ENCODE measurements at regions not wholly inside any gene's neighbourhood (a gene's known extent, or its start where the extent isn't known, plus 50 kb on each side); places are given as distances from the start of the nearest gene placed in this dataset.
A peak's percentile ranks its signal among the peaks of the same experiment; 100 is the strongest.

DNA sequence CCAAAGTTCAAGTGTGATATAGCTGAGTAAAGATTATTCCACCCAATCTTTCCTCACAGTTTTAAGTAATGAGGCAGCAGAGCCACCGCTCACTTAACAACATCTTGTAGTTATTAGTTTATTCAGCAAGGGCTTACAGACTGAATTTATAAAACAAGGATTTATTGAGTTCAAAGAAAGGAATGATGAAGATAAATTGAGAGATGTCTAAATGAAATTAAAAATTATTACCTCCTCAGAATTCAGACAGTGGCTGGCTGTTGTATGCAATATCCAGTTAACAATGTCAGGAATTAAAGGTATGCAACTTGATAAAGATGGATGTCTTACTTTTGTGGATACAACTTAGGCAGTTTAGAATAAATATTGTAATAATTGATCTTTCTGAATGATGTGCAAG lies 927.3 kb upstream of the CDH2 start:
- DNase-seq (ENCODE audit: low read depth): no peak

DNA sequence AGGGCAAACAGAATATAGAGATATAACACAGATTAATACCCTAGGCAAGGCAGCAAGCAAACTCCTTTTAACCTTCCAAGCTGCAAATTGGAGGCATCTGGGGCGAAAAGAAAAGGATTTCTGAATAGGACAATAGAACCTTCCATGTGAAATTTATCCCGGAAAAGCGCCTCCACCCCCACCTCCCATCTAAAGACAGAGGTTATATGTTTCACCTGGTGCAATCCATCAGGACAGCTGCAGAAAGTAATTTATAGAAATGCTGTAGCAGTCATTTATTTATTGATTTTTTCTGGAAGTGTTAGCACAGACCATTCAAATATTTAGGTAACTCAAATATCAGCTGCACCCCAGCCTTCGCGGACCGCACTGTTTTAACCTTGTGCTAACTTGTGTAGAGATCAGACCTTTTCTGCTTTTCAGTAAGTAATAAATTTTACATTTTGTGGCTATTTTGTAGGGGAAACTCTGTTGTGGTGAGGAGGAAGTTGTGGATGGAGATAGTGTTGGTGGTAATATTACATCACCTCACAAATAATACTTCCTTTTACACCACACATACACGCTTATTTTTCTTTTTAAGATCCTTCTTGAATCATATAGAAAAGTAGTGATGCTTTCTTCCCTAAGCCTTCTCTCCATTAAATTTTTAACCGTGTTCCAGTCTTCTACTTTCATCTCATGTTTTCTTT lies 919.3 kb upstream of the CDH2 start:
- no peak for DNase-seq (ENCODE audit: low read depth)

- no peak for DNase-seq (ENCODE audit: low read depth)
These were observed 910.8 kb upstream of the CDH2 start for GRCh38 chr18:29087616-29088246.

DNA sequence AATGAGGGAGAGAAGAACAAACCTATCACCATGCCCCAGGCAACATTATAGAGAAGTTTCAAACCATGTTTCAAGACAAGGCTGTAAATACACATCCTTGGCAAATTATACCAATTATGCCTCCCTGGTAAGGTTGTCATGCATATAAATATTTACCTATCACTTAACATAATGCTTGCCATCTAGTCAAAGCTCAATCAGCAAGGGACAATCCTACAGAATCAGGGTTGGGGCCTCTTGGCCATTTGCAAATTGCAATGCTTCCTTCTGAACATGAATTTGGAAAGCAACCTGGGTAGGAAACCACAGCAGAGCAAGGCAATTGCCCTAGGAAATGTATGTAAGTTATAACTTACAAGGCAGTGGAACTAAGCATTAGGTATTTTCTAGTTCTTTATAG lies 907.2 kb upstream of the CDH2 start:
- no peak for DNase-seq (ENCODE audit: low read depth)

- DNase-seq (ENCODE audit: low read depth): no peak
These were observed 906.6 kb upstream of the CDH2 start for GRCh38 chr18:29083545-29083944.

DNA sequence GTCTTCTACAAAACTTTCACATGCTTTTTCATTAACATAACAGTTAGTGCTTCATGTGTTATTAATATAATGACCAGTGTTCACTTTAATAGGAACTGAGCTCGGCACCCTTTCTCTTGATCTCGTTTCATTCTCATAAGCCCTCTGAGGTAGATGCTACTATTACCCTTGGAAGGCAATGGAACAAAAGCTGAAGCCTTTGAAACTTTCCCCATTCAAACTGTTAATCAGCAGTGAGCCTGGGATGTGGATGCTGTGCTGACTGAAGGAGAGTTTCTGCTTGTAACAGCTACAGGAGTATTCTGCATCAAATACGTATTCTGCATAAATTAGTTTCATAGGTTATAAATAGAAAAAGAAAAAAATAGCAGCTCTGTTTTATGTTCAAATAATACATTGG lies 904.0 kb upstream of the CDH2 start:
- DNase-seq (ENCODE audit: low read depth): no peak

GRCh38 chr18:29078273-29078672 lies 901.3 kb upstream of the CDH2 start:
- DNase-seq (ENCODE audit: low read depth): no peak

DNA sequence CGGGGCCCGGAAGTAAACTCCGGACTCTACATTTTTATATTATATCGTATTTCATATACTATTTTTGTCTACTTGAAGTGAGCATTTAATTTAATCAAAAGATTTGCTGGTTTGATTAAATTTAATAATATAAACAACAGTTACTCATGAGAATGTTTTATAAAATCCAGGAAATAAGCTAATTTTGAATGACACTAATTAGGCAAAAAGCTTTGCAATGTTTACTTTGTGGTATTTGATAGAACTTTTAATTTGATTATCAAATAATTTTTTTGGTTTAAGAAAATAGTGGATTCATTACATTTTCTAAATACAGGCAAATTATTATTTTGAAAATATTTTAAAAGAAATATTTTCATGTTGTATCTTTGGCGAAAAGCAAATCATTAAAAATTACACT lies 900.4 kb upstream of the CDH2 start:
- DNase-seq (ENCODE audit: low read depth): no peak

GRCh38 chr18:29076645-29077044 lies 899.7 kb upstream of the CDH2 start:
- no peak for DNase-seq (ENCODE audit: low read depth)

DNA sequence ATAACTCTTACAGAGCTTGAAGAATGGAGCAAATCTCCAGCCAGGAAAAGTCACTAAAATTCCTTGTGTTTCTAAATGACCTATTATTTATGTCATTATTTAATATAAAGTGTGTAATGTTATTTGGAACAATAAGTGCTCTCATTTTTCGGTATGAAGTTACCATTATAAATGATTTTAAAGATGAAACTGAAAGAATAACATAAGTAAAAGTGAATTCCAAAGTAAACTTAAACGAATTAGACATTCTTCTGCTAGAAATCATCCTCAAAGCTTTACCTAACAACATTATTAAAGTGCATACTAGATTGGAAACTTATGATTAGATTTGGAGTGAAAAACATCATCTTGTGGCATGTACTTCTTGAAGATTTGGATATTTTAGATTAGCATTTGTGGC lies 897.2 kb upstream of the CDH2 start:
- no peak for DNase-seq (ENCODE audit: low read depth)

DNA sequence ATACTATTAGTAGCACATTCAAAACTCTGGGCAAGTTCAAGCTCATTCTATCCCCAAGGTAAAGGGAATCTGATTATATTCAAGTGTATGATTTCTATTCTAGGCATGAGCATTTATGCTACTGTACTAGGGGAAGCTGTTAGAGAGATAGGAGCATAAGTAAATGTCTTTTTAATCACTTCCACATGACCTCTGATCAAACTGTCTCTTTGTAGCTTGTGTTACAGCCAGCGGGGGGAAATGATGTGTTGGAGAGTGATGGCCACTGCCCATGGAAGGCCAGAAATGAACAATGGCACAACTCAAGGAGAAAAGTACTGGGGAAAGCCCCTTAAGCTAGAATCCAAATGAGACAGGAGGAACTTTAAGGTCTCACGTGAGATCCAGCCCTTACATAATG lies 894.9 kb upstream of the CDH2 start:
- DNase-seq (ENCODE audit: low read depth): no peak

DNA sequence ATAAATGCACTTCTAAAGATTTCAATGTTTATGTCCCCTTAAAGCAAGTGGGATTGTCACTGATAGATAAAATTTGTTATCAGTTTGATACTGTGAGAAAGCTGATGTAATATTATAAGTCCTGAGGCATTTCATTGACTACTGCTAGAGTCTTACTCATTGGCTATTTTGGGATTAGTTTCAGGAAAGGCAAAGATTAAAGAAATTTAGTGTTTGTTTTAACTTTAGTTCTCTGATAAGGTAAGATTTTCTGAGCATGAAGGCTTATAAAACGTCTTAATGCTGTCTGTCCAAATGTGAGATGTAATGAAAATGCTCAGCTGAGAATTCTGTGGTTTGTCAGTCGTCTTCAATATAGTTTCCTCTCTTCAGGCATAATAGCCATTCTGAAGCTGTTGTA lies 886.4 kb upstream of the CDH2 start:
- no peak for DNase-seq (ENCODE audit: low read depth)

DNA sequence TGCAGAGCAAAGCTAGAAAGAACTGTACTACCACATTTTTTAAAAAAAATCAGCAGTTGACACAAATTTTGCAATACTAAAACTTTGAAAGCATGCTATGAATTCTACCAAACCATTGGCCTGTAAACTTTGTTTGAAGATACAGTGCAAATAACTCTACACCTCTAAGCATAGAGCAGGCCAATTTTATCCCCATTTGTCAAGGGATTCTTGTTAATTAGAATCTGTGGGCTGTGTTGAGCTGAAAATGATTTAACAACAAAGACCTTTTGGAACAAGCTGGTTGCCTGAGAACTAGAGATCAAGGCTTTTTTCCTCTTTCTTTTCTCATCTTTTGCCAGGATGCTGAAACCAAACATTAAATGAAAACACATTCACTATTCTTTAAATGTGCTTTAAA lies 886.0 kb upstream of the CDH2 start:
- no peak for DNase-seq (ENCODE audit: low read depth)

DNA sequence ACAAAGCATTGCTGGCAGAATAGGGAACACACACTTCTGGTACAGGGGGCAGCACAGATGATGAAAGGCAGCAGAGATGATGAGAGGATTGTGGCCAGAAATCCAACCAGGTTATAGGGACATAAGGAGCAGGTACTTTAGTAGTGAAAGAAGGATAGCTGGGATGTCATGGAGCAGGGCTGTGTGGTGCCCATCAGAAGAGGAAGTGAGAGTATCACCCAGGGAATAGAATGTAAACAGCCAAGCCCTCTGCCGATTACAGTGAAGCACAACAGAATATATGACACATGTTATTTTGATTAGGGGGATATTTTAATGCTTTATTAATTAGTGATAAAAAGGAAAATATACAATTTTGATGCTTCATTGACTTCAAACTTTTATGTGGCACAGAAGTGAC lies 883.4 kb upstream of the CDH2 start:
- DNase-seq (ENCODE audit: low read depth): no peak

GRCh38 chr18:29057703-29058102 lies 880.8 kb upstream of the CDH2 start:
- DNase-seq (ENCODE audit: low read depth): no peak

DNA sequence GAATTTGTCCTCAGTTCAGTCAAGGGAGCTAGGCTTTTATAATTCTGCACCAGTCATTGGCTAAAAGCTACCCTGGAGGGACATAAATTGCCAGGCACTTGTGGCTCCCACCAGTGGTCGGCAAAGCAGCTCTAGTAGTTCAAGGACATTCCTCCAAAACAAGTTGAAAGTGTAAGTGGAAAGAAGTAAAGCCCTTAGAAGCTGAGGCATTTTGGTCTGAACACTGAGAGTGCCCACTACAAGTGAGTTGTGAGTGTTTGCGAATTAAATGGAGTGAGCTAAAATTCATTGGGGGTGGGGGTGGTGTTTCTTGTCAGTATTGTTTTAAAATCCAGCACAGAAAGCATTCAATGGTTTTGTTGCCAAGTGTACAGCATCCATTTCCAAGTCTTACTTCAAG lies 879.9 kb upstream of the CDH2 start:
- no peak for DNase-seq (ENCODE audit: low read depth)

DNA sequence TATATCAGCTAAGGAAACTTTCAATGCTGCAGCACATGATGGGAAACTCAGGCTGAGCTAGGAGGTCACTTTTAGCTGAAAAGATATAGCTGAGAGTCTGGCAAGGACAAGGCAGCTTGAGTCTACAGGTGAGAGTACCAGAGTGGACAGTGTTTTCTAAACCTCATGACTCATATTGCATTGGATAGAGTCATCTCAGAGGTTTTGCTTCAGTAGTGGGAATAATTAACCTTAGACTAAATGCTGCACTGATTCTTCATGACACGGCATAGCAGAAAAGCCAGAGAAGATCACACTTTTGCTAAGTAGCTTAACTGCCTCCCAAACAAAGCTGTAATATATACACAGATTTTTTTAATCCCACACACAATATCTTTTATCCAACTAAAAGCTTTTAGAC lies 865.0 kb upstream of the CDH2 start:
- DNase-seq (ENCODE audit: low read depth): no peak

DNA sequence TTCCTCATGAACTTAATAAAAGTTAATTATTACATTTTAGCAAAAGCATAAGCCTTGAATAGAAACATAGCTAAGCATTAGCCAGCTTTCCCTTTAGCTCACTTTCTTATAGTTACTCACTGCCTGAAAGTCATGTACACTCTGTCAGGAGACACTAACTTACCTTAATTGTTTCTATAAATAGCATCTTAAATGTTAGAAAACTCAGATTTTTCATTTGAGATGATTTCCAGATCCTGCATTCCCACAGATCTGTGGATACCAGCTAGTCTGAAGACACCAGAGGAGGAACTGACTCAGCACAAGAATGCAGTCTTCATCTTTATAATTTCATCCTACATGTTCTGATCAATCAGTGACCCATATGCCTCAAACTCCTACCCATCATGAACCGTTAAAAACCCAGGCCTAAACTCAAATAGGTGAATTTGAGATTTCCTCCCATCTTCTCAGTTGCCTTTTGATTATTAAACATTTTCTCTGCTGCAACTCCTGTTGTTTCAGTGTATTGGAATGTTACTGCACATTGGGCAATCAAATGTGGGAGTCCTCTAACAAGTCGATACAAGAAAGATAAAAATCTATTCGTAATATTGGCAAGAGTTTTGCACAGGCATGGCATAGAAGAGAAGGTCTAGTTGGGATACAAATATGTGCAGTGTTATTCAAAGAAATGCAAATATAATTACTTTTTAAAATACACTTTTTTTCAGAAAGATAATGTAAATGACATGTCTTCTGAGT lies 857.4 kb upstream of the CDH2 start:
- no peak for DNase-seq (ENCODE audit: low read depth)

DNA sequence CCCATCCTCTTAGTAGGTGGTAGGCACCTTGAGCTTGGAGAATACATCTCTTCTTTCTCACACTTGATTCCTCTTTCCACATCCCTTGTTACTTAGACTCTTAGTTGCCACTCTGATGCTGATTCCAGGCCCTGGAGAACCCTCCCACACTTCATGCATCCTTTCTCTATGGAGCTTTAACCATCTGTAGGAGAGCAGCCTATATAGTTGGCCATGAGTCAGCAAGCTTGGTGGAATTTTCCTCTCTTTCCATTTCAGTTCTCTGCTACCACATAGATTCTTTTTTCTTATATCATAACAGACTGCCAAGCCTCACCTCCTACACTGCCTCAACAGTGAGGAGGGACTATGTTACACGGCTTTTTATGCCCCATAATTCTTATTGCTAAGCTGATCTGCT lies 851.6 kb upstream of the CDH2 start:
- peak; percentile 35 for DNase-seq (ENCODE audit: low read depth)

- DNase-seq (ENCODE audit: low read depth): no peak
These were observed 842.0 kb upstream of the CDH2 start for GRCh38 chr18:29018976-29019375.

- DNase-seq (ENCODE audit: low read depth): no peak
These were observed 836.0 kb upstream of the CDH2 start for GRCh38 chr18:29012883-29013465.

DNA sequence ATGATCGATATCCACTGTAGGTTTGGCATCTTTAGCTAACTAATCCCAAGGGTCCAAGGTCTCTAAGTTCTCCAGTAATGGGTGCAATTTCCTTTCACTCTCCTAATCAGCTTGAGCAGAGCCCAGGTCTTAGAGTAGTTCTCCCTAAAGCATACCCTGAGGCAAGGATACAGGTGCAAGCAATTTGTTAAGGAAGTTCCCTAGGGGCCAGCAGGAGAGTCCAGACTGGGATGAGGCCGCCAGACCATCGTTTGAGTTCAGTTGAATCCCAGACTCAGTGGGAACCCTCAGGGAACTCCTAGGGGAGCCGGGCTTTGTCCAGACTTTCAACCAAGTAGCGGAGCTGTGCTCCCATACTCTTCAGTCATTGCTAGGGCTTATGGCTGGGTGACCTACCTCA lies 835.4 kb upstream of the CDH2 start:
- no peak for DNase-seq (ENCODE audit: low read depth)
